Loucy (cell line): ENCODE measurements at regions not wholly inside any gene's neighbourhood (a gene's known extent, or its start where the extent isn't known, plus 50 kb on each side); places are given as distances from the start of the nearest gene placed in this dataset.

ENCODE experiments used
- CTCF ChIP-seq: fragments of 200-600 bp; sonication (generic); conservative IDR thresholded peaks from 2 replicates; pipeline ENCODE4 v1.5.1; 2014; ENCODE audit warnings: mild to moderate bottlenecking, antibody characterized with exemption, low read length
- EZH2phosphoT487 ChIP-seq: fragments of 200-600 bp; IDR thresholded peaks from 2 replicates; pipeline ENCODE4 v1.6.1; 2018; ENCODE audit warnings: antibody characterized with exemption, mild to moderate bottlenecking, moderate library complexity, borderline replicate concordance

GRCh38 chr11:95372097-95372656 is 141.2 kb upstream of the SESN3 start:
- TF ChIP-seq CTCF (no peak; the same call in 1 of the 2 replicates), EZH2phosphoT487 (no peak)
